Caco-2 (cell line): ENCODE measurements at regions not wholly inside any gene's neighbourhood (a gene's known extent, or its start where the extent isn't known, plus 50 kb on each side); places are given as distances from the start of the nearest gene placed in this dataset.

Experiments
- BruUV-seq: library from RNA; stranded (reverse); fragments of 400-500 nt; replicated peaks from 2 replicates; lab custom pipeline; 2021; lab: Mats Ljungman, UMichigan
- CTCF ChIA-PET: fragments of 300-600 bp; sonication (Branson Sonifier 250); formaldehyde crosslinking; loops from one replicate; lab custom pipeline; 2022; ENCODE audit warnings: antibody characterized with exemption; lab: Charles Lee
- POLR2A ChIA-PET: fragments of 300-600 bp; sonication (Branson Sonifier 250); formaldehyde crosslinking; loops from one replicate; lab custom pipeline; 2022; ENCODE audit warnings: antibody characterized with exemption; lab: Charles Lee
- DNase-seq, 2 experiments: peaks; one replicate each; pipeline versions ENCODE4 v3.0.0 to v3.0.0-alpha.2; 2020 to 2022
- H3K27me3 ChIP-seq: replicated peaks from 2 replicates; pipeline ENCODE4 v1.6.0; 2011; ENCODE audit warnings: low read length; ENCODE audit not compliant: control insufficient read depth, insufficient read depth
- H3K36me3 ChIP-seq: 2 replicates; pipeline ENCODE4 v1.5.1; 2011; ENCODE audit warnings: low read length; ENCODE audit not compliant: control insufficient read depth, insufficient read depth
- H3K4me1 ChIP-seq: fragments of 250-450 bp; sonication (Bioruptor Pico); 2 replicates; pipeline ENCODE4 v1.5.1; 2020; ENCODE audit warnings: mild to moderate bottlenecking
- H3K4me3 ChIP-seq: 2 replicates; pipeline ENCODE4 v1.5.1; 2011; ENCODE audit warnings: low read depth, mild to moderate bottlenecking, control low read depth, low read length
- H3K9me3 ChIP-seq: fragments of 250-450 bp; sonication (Bioruptor Pico); 2 replicates; pipeline ENCODE4 v1.5.1; 2020; ENCODE audit warnings: mild to moderate bottlenecking, moderate library complexity
- H3K27ac Mint-ChIP-seq: one replicate; pipeline ENCODE4 v1.8.0; 2022; ENCODE audit warnings: mixed read lengths; ENCODE audit not compliant: unreplicated experiment
- H3K27me3 Mint-ChIP-seq: one replicate; pipeline ENCODE4 v1.8.0; 2022; ENCODE audit warnings: mixed read lengths; ENCODE audit not compliant: insufficient read depth, unreplicated experiment
- H3K36me3 Mint-ChIP-seq: one replicate; pipeline ENCODE4 v1.8.0; 2022; ENCODE audit warnings: mild to moderate bottlenecking, mixed read lengths; ENCODE audit not compliant: insufficient read depth, unreplicated experiment
- H3K4me1 Mint-ChIP-seq: one replicate; pipeline ENCODE4 v1.8.0; 2022; ENCODE audit warnings: low read depth, mixed read lengths; ENCODE audit not compliant: unreplicated experiment
- H3K4me3 Mint-ChIP-seq: one replicate; pipeline ENCODE4 v1.8.0; 2022; ENCODE audit warnings: mild to moderate bottlenecking, moderate library complexity, mixed read lengths; ENCODE audit not compliant: unreplicated experiment
- H3K9me3 Mint-ChIP-seq: one replicate; pipeline ENCODE4 v1.8.0; 2022; ENCODE audit warnings: mixed read lengths; ENCODE audit not compliant: unreplicated experiment
- CTCF ChIP-seq, 2 experiments: fragments of 200-600 bp in 1 of 2; IDR thresholded peaks; 1 replicate in 1 of 2; 2 replicates in 1 of 2; pipeline versions ENCODE4 v1.5.1 to v1.8.0; 2011 to 2022; ENCODE audit warnings: antibody characterized with exemption in 1 of 2, control low read depth in 1 of 2, inconsistent platforms in 1 of 2, low read depth in 1 of 2, low read length in 1 of 2, mild to moderate bottlenecking in 1 of 2, moderate library complexity in 1 of 2; ENCODE audit not compliant: insufficient read depth in 1 of 2, severe bottlenecking in 1 of 2, unreplicated experiment in 1 of 2
- intact Hi-C: fragments of 100-400 bp; cut with micrococcal nuclease; formaldehyde crosslinking; loops from one replicate; pipeline ENCODE4 v1.10.0; 2022; ENCODE audit not compliant: unreplicated experiment

GRCh38 chr15:94168250-94168649, 63.1 kb upstream of the MCTP2 start:
- H3K27me3 ChIP-seq = no peaks in the 10 kb centered on the region
- POLR2A ChIA-PET = no interaction called here
- peaks cover 10% of the 10 kb centered on the region for H3K9me3 Mint-ChIP-seq
- no peaks in the 10 kb centered on the region for H3K9me3 ChIP-seq
- CTCF ChIA-PET = no interaction called here
- peaks cover 5% of the 10 kb centered on the region for H3K27me3 Mint-ChIP-seq
- H3K4me1 ChIP-seq = no peaks in the 10 kb centered on the region
- TF ChIP-seq CTCF (IDR thresholded peaks at IDR 0.05; ENCODE audit: insufficient read depth in 1 of 2, low read depth in 1 of 2, low read length in 1 of 2, severe bottlenecking in 1 of 2, unreplicated experiment in 1 of 2) = peak; percentile 3 to 45
- no peak overlapping the region for H3K27ac Mint-ChIP-seq
- no peak overlapping the region for H3K4me3 ChIP-seq
- BruUV-seq = no TSS peak
- no peaks in the 10 kb centered on the region for H3K4me1 Mint-ChIP-seq
- H3K4me3 Mint-ChIP-seq = no peak overlapping the region
- peak in 1 of 2 experiments; percentile 26 for DNase-seq
- no peaks in the 10 kb centered on the region for H3K36me3 ChIP-seq
- H3K36me3 Mint-ChIP-seq = no peaks in the 10 kb centered on the region
- intact Hi-C loops = no loop called here

- Histone ChIP-seq H3K4me1 (no peaks in the 10 kb centered on the region), H3K9me3 (no peaks in the 10 kb centered on the region), H3K27me3 (no peaks in the 10 kb centered on the region), H3K4me3 (no peak overlapping the region), H3K36me3 (no peaks in the 10 kb centered on the region)
- Mint-ChIP-seq H3K36me3 (no peaks in the 10 kb centered on the region), H3K27ac (no peak overlapping the region), H3K9me3 (peaks cover 10% of the 10 kb centered on the region), H3K4me1 (no peaks in the 10 kb centered on the region), H3K4me3 (no peak overlapping the region), H3K27me3 (peaks cover 2% of the 10 kb centered on the region)
- intact Hi-C loops = loop anchor here (1.0 to 5.0 kb wide), 3 partner anchors 159 to 302 kb away; no protein-coding TSS in a partner anchor
- BruUV-seq = no TSS peak
- no peak for DNase-seq
- ChIA-PET CTCF (interaction anchor here (1.3 to 4.1 kb wide), 2 partner anchors 159 to 302 kb away, joined by 6 to 38 read pairs; no protein-coding TSS in a partner anchor), POLR2A (no interaction called here)
- TF ChIP-seq CTCF (IDR thresholded peaks at IDR 0.05; ENCODE audit: insufficient read depth in 1 of 2, low read depth in 1 of 2, low read length in 1 of 2, severe bottlenecking in 1 of 2, unreplicated experiment in 1 of 2) = no peak
Measured at GRCh38 chr15:94164971-94165370, 66.4 kb upstream of the MCTP2 start.

- peaks cover 10% of the 10 kb centered on the region for H3K9me3 Mint-ChIP-seq
- H3K9me3 ChIP-seq = no peaks in the 10 kb centered on the region
- no peaks in the 10 kb centered on the region for H3K27me3 ChIP-seq
- no peaks in the 10 kb centered on the region for H3K4me1 Mint-ChIP-seq
- intact Hi-C loops = loop anchor here (1.0 to 5.0 kb wide), 3 partner anchors 160 to 303 kb away; no protein-coding TSS in a partner anchor
- H3K4me3 Mint-ChIP-seq = no peak overlapping the region
- no peaks in the 10 kb centered on the region for H3K36me3 Mint-ChIP-seq
- POLR2A ChIA-PET = no interaction called here
- BruUV-seq = no TSS peak
- peak; percentile 53 to 80 for DNase-seq
- H3K4me1 ChIP-seq = no peaks in the 10 kb centered on the region
- H3K36me3 ChIP-seq = no peaks in the 10 kb centered on the region
- H3K27me3 Mint-ChIP-seq = peaks cover 2% of the 10 kb centered on the region
- H3K27ac Mint-ChIP-seq = no peak overlapping the region
- CTCF ChIA-PET = interaction anchor here (0.6 to 4.1 kb wide), 8 partner anchors 9 to 316 kb away, joined by 3 to 38 read pairs (median 4); partner anchors contain the start of gene MCTP2
- H3K4me3 ChIP-seq = no peak overlapping the region
- peak; percentile 81 to 88 for TF ChIP-seq CTCF (IDR thresholded peaks at IDR 0.05; ENCODE audit: insufficient read depth in 1 of 2, low read depth in 1 of 2, low read length in 1 of 2, severe bottlenecking in 1 of 2, unreplicated experiment in 1 of 2)
Measured at GRCh38 chr15:94164202-94164807, 67.1 kb upstream of the MCTP2 start.
